CD4-positive, alpha-beta T cell treated with Interleukin-15 for 4 hours (primary cell): ENCODE measurements at regions not wholly inside any gene's neighbourhood (a gene's known extent, or its start where the extent isn't known, plus 50 kb on each side); places are given as distances from the start of the nearest gene placed in this dataset.
"Not testable (repeated sequence)": the region's sequence is repeated elsewhere in the genome, so short reads cannot be mapped to it uniquely, and the experiment has no call there.

Experiments
- DNase-seq: peaks from one replicate; pipeline ENCODE4 v3.0.0-alpha.2; 2020; ENCODE audit warnings: low spot score

DNA sequence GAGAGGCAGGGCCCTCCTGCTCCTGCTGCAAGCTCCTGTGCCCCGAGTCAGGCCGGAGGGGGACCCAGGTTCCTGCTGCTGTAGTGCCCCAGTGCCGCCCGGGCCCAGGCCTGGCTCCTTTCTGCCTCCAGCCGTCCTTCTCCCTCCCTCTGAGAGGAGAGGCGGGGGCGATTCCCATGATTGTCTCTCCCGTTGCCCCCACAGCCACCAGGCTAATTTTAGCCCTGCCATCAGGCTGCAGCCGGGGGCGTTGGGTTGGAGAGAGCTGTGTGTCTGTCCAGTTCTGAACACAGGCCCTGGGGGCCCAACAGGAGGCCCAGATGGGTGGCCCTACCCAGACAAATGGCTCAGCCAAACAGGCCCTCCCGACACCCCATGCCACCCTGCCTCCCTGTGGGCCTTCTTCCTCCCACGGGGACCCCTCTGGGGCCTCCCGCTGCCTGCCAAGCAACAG, 214.8 kb downstream of the TBC1D2B start:
- no peak for DNase-seq

DNA sequence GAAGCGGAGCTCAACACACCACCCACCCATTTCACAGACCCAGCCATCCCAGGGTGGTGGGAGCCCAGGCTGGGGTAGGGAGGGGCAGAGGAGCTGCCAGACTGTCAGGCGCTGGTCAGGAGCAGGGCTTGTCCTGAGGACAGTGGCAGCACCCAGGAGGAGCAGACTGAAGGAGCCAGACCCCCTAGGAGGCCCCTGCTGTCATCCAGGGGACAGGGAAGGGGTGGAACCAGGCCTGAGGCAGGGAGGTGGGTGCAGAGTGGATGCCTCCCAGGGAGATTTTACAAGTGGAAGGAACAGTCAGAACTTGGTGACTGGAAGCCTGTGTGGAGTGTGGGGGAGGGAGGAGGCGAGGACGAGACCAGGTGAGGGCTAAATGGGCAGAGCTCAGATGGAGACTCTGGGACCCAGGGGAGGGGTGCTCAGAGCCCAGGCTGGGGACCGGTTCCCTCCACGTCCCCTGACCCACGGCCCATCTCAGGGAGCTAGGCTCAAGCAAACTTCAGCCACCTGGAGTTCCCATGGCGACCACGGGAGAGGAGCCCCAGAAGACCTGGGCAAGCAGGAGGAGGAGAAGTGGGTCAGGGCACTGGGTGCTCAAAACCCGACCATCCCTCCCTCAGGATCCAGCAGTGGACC, 215.4 kb downstream of the TBC1D2B start:
- not testable (repeated sequence) for DNase-seq

DNA sequence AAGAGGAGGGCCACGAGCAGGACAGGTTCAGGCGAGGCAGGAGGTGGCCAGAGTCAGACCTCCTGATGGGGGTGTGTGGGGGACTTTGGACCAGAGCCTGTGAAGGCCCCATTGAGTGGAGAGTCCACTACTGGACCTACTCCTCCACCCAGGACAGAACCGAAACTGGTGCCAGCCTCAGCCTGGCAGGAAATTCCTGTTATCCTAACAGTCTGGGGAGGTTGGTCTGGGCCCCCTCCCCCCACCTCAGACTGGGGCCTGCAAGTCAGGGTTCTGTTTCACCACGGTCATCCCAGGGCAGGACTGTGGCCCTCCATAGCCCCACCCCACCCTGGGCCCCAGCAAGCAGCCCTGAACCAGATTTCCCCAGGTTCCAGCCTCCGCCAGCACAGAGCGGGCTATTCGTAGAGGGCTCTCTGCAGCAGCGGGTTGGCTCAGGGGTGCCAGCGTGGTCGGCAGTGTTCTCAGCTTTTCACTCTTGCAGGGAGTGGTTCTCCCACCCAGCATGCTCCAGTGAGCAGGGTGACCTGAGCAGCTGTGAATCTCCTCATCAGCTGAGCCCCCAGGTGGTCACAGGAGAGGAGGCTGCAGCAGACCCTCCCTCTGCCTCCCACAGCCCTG, 217.3 kb downstream of the TBC1D2B start:
- no peak for DNase-seq

DNA sequence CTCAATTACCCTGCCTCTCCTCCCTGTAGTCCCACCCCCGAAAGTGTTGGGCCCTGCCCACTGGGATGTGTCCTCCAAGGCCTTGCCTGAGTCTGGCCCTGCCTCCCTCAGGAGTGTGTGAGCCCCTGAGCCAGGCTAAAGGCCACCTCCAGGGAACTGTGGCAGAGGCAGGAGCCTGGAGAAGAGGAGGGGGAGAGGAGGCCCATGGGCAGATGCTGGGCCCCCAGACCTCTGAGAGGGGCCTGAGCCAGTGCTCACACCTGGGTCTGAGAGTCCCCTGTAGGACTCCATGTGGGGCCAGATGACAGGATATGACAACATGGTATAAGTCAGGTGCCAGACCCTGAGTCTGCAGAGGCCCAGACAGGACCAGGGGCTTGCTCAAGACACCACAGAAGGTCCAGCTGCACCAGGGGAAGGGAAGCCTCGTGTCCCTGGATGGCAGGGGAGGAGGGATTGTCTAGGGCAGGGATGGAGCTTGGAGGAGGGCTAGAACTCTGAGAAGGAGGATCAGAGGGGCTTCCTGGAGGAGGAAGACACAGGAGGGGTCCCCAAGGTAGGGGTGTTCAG, 217.9 kb downstream of the TBC1D2B start:
- no peak for DNase-seq

DNA sequence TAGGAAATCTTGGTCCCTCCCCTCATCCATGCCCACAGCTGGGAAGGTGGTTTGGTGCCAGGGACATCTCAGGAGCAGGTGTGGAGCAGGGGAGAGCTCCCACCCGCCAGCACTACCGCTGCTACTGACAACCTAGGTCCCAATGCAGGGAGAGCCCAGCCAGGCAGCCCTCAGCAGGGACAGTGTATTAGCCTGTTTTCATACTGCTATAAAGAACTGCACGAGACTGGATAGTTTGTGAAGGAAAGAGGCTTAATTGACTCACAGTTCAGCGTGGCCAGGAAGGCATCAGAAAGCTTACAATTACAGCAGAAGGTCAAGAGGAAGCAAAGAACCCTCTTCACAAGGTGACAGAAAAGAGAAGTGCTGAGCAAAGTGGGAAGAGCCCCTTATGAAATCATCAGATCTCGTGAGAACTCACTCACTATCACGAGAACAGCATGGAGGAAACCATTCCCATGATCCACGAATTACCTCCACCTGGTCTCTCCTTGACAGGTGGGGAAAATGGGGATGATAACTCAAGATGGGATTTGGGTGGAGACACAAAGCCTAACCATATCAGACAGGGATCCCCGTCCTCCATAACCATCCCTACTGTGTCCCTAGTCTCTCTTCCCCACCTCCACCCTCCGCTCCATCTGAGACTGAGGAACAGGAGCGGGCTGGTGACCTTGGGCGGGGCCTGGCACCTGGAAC, 218.6 kb downstream of the TBC1D2B start:
- DNase-seq, result no peak

DNA sequence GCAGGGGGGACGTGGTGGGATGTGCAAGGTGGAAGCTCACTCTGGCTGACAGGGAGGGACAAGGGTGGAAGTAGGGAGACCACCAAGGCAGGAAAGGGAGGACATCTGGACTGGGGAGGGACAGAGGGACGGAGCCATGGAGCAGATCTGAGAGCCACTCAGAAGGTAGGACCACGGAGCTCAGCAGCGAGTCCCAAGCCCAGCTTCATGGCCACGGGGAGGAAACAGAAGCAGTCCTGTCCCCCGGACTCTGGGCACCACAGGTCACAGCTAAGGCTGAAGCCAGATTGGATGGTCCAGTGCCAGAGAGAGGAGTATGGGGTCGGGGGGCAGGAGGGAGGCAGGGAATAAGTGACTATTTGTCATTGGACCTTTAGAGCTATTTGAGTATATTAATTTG, 220.1 kb downstream of the TBC1D2B start:
- DNase-seq, result no peak

DNA sequence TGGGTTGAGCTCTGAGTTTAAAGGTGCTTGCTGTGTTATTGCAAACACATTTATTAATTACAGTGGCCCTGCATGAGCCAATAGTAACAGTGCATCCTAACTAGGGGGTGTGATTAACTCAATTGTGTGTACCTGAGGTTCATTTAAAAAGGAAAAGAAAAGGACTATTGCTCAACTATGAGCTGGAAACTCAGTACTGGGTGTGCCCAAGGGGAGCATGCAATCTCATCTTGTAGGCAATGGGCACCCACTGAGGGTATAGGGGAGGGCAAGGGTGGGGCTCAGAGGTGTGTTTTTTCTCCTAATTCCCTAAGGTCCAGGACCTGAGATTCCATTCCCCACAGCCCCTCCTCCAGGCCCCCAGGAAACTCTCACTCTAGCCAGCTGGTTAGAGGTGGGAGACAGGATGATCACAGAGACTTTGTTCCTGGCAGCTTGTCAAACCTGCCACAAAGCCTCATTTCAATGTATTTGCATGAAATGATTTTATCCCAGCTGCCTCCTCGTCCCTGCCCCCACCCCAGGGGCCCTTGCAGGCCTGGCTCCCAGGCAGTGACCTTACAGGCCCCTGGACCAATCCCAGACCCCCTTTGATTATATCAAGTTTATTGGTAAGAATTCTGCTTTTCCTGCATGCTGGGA, 220.7 kb downstream of the TBC1D2B start:
- DNase-seq, result no peak

DNA sequence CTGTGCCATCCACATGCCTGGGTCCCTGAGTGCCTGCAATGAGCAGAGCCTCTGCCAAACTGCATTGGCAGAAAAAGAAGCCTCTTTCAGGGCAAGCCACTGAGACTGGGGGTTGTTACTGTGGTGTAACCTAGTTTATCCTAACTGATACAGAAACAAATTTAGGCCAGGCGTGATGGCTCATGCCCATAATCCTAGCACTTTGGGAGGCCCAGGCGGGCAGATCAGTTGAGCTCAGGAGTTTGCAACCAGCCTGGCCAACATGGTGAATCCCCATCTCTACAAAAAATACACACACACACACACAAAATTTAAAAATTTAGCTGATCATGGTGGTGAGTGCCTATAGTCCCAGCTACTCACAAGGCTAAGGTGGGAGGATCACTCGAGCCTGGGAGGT, 221.6 kb downstream of the TBC1D2B start:
- DNase-seq, result no peak

DNA sequence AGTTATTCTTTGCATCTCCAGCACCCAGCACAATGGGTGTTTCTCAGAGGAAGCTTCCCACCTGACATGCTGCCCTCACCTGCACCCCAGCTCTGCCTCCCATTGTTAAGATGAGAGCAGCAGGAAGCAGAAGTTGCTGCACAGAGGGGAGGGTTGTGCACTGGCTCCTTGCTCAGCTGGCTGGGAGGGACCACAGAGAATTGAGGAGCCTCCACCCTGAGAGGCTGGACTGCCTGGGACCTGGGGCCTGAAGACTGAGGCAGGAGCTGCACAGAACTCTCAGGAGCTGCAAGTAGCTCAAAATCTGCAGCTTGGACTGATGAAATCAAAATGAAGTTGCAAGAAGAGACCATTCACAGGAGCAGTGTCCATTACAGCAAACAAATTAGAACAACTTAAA, 222.3 kb upstream of the LINGO1 start:
- no peak for DNase-seq

DNA sequence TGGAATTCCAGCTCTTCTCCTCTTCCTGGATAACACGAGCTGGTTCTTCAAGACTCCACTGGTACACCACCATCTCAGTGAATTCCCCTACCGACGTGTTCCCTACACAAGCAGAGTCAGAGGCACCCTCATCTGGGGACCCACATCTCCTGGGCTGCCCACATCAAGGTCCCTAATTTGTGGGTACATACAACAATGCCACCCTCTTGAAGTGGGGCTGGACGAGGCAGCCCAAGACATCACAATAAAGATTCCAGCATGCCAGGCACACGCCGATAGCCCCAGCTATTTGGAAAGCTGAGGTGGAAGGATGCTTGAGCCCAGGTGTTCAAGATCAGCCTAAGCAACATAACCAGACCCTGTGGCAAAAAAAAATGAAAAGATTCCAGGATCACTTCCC, 221.2 kb upstream of the LINGO1 start:
- no peak for DNase-seq

DNA sequence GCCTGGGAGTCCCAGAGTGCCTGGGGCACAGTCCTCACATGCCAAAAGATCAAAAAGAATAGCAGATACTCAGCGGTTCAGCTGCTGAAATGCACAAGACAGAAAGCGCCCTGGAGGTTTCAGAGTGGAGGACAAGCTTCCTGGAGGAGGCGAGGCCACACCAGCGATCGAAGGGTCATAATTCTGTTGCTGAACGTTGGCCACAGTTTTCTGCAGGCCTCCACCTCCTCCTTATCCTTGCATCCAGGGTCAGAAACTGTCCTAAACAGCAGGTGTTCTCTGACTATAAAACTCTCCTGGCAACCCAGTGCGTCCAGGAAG, 220.3 kb upstream of the LINGO1 start:
- DNase-seq, result no peak

DNA sequence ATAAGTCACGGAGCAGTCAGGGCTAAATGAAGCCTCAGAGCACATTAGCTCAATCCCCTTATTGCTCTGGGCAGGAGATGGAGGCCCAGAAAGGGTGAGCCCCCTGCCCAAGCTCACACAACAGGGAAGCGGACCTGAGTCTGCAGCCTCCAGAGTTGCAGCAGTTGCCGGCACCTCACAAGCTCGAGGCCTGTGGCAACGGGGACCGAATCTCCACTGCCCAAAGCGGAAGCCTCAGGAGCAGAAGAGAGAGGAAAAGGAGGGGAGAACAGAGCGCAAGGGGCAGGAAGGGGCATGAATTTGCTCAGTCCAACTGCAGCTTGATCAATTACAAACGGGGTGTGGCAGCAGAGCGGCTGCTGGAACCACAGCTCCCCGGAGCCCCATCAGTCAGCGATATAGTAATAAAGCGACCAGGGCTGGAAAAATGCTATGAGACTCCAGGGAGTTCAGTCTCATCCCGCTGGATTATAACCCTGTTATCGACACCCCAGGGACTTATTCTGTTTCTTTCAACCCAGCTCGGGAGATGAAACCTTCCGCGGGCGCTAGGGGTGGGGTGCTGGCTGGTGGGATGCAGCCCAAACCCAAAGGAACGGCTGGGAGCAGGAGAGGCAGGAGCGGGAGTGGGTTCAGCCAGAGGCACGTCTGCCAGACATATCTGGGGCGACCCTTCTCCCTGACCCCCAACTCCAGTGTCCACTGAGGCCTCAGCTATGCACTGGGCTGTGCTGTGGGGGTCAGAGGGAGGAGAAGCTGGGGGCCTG, 219.7 kb upstream of the LINGO1 start:
- DNase-seq, result no peak

DNA sequence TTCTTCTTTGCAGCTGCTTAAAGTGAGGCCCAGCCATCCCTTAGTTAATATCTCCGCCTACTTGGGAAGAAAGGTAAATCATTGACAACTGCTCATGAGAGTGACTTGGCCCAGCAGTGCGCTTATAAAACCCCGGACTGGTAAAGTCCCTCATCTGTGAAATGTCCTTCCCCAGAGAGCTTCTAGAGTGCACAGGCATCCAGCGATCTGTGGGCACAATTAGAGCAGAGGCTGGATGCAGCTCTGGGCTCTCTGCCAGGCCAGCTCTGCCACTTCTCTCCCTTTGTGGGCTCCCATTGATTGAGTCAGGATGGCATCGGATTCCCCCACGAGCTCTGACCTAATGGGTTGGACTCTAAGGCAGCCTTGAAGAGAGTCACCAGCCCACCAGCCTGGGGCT, 219.0 kb upstream of the LINGO1 start:
- DNase-seq, result no peak

DNA sequence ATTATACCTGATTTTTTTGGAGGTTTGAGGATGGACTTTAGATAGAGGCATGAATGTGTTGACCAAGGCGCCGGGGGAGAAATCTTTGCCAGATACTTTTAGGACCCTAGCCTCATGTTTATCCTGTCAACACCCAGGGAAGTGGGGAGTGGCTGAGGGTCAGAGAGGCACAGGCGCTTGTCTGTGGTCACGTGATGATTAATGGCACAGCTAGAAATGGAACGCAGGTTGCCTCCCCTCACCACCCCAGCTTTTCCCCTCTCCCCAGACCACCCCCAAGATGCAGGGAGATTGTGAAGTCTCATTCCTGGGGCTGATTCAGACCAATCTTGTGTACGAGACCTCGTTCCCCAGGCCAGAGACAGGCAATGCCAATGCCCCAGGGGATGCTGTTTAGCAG, 218.4 kb upstream of the LINGO1 start:
- no peak for DNase-seq

DNA sequence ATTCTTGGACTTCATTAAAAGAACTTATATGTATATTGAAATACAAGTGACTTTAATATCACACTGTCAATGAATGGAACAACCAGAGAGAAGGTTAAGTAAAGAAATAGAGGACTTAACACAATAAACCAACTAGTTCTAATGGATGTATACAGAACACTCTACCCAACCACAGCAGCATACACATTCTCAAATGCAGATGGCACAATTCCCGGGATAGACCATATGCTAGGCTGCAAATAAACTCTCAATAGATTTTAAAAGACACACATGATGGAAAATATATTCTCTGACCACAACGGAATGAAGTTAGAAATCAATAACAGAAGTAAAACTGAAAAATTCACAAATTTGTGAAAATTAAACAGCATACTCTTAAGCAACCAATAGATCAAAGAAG, 214.3 kb upstream of the LINGO1 start:
- no peak for DNase-seq

DNA sequence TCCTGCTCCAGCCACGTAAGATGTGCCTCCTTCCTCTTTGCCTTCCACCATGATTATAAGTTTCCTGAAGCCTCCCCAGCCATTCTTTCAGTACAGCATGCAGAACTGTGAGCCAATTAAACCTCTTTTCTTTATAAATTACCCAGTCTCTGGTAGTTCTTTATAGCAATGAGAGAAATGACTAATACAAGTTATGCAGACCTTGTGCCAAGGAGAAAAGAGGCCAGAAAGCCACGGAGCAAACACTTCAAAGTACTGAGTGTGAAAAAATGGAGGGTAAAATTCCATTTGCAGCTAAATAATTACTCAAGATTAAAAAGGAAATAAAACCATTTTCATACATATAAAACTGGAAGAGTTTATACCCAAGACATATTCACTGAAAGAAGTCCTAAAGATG, 213.6 kb upstream of the LINGO1 start:
- DNase-seq, result no peak

DNA sequence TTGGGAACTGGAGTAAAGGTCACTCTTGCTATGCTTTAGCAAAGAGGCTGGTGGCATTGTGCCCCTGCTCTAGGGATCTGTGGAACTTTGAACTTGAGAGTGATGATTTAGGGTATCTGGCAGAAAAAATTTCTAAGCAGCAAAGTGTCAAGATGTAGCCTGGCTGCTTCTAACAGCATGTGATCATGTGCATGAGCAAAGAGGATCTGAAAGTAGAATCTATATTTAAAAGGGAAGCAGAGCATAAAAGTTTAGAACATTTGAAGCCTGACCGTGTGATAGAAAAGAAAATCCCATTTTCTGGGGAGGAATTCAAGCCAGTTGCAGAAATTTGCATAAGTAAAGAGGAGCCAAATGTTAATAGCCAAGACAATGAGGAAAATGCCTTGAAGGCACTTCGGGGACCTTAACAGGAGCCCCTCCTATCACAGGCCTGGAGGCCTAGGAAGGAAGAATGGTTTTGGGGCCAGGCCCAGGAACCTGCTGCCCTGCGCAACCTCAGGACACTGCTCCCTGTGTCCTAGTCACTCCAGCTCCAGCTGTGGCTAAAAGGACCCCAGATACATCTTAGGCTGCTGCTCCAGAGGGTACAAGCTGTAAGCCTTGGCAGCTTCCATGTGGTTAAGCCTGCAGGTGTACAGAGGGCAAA, 212.2 kb upstream of the LINGO1 start:
- no peak for DNase-seq

DNA sequence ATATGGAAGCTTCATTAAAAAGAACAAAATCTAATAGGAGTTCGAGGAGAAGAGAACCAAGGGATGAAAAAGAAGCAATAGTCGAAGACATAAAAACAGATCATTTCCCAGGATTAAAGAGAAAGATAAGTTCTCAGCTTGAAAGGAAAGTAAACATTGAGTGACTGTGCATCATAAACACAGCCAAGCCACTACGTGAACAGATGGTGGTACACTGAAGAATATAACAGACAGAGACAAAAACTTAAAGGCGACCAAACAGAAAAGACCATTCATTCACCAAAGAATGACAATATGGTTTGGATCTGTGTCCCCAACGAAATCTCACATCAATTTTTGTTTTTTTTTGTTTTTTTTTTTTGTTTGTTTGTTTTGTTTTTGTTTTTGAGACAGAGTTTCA, 210.8 kb upstream of the LINGO1 start:
- DNase-seq, result no peak

DNA sequence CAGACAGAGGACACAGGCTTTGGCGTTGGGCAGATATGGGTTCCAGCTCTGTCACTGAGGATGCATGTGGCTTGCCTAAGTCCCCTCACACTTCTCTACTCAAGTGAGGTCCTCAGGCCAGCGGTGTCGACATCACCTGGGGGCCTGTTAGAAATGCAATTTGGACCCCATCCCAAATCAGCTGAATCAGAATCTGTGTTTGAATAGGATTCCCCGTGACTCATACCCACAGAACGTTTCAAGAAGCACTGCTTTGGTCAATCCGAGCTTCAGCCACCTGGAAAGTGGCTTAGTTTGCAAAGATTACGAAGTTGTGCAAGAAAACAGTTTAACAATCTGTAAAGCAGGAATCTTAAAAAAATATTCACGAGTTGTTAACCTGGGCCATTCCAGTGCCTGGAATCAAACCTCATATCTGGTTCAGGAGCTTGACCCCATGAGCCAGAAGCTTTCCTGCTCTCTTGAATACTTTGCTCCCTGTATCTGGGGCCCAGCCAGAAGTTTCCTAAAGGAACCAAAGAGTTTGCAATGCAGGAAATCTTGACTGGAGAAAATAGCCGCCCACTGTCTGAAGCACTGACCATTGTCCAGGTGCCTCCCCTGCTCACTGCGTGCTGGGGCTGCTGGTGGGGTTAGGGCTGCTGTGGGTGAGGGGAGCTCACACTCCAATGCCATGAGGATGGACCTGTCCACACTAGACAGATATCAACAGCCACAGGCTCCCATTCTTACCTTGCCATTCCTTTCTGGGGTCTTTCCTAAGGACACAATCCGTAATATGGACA, 208.5 kb upstream of the LINGO1 start:
- no peak for DNase-seq

DNA sequence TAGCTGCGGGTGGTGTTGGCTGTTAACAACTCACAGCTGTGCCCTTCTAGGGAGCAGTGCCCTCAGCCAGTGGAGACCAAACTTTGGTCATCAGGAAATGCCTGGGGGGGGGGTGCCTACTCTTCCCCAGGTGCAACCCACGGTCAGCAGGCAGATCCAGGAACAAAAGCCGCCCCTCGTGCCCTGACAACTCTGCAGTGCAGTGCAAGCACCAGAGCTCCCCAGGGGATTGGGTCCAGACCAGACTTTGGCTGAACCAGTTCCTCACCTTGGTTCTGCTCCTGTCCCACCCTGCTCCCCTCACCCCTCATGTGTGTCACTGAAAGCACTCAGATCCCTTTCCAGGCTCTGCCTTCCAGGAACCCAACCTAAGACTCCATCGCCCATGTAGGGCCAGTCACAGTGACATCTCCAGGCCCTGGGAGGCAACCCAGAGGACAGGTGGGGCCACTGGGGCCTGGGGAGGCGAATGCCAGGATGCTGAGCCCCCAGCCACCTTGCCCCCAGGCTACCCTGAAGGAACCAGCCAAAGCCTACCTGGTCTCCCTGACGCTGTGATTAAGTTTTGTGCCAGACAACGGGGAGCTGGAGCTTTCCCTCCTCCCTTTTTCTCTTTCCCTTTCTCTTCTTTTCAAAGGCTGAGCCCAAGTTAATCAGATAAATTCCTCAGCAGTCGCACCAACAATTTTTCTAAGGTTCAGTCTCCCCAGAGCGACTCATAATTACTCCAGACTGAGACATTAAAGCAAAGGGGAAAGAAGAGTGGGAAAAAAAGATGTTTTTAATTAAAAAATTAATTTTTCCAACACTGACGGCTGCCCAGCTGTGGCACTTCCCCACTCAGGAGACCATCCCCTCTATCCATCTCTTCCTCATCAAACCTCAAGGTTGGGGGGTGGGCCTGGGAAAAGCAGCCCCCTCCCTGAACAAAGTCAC, 207.5 kb upstream of the LINGO1 start:
- no peak for DNase-seq
